ENCODE measurements at regions not wholly inside any gene's neighbourhood (a gene's known extent, or its start where the extent isn't known, plus 50 kb on each side); places are given as distances from the start of the nearest gene placed in this dataset.
"Not testable (repeated sequence)": the region's sequence is repeated elsewhere in the genome, so short reads cannot be mapped to it uniquely, and the experiment has no call there.

GRCh38 chr21:15472108-15473040 lies 257.4 kb upstream of the USP25 start:
- H3K4me1 ChIP-seq (ENCODE audit: insufficient read depth): no peaks in the 10 kb centered on the region

DNA sequence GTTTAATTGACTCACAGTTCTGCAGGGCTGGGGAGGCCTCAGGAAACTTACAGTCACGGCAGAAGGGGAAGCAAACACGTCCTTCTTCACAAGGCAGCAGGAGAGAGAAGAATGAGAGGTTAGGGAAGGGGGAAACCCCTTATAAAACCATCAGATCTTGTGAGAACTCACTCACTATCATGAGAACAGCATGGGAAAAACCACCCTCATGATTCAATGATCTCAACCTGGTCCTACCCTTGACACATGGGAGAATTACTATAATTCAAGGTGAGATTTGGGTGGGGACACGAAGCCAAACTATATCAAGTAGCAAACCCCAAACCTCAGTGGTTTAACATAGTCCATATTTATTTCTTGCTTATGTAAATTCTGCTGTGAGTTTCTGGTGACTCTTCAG lies 252.0 kb upstream of the USP25 start:
- not testable (repeated sequence) for H3K4me2 ChIP-seq; H3K27me3 Mint-ChIP-seq (ENCODE audit: insufficient read depth, low read depth, poor library complexity); DNase-seq (ENCODE audit: low spot score); H3K27ac ChIP-seq (ENCODE audit: low read depth); H3K9me2 ChIP-seq (ENCODE audit: insufficient read depth); H2AFZ ChIP-seq; H3K27ac Mint-ChIP-seq; H3K79me2 ChIP-seq (replicated peaks; ENCODE audit: insufficient read depth); H3K4me1 Mint-ChIP-seq; H3K27me3 ChIP-seq (ENCODE audit: insufficient read depth); H3F3A ChIP-seq (replicated peaks; ENCODE audit: low read depth); H3K4me1 ChIP-seq (ENCODE audit: insufficient read depth); ATAC-seq; H3K9me3 Mint-ChIP-seq; H4K20me1 ChIP-seq (replicated peaks; ENCODE audit: insufficient read depth); H3K36me3 Mint-ChIP-seq (ENCODE audit: low read depth); H3K4me3 ChIP-seq; H3K4me3 Mint-ChIP-seq; H3K36me3 ChIP-seq (ENCODE audit: insufficient read depth)

More at GRCh38 chr21:15472108-15473040, 257.4 kb upstream of the USP25 start:
- no peaks in the 10 kb centered on the region for H3K27me3 ChIP-seq (ENCODE audit: insufficient read depth)
- peaks cover 5% of the 10 kb centered on the region; the same call in 1 of the 2 replicates for H3K9me2 ChIP-seq (ENCODE audit: insufficient read depth)
- TF ChIP-seq CREB1 (CRISPR knock-in tag; IDR thresholded peaks at IDR 0.05; ENCODE audit: low read depth): no peak
- no peak for ATAC-seq
- no peak overlapping the region for H3K4me2 ChIP-seq
- Mint-ChIP-seq H3K4me3 (no peak overlapping the region), H3K9me3 (no peaks in the 10 kb centered on the region), H3K27ac (no peak overlapping the region), H3K27me3 (ENCODE audit: insufficient read depth, low read depth, poor library complexity) (no peaks in the 10 kb centered on the region), H3K4me1 (no peaks in the 10 kb centered on the region; the same call in 2 of the 3 replicates), H3K36me3 (ENCODE audit: low read depth) (no peaks in the 10 kb centered on the region)
- no peak overlapping the region for H2AFZ ChIP-seq
- no peaks in the 10 kb centered on the region for H3F3A ChIP-seq (replicated peaks; ENCODE audit: low read depth)
- H3K4me3 ChIP-seq: no peak overlapping the region
- no peaks in the 10 kb centered on the region for H3K36me3 ChIP-seq (ENCODE audit: insufficient read depth)
- no peaks in the 10 kb centered on the region for H4K20me1 ChIP-seq (replicated peaks; ENCODE audit: insufficient read depth)
- no peak for DNase-seq (ENCODE audit: low spot score)
- H3K27ac ChIP-seq (ENCODE audit: low read depth): no peak overlapping the region
- no peaks in the 10 kb centered on the region for H3K79me2 ChIP-seq (replicated peaks; ENCODE audit: insufficient read depth)

DNA sequence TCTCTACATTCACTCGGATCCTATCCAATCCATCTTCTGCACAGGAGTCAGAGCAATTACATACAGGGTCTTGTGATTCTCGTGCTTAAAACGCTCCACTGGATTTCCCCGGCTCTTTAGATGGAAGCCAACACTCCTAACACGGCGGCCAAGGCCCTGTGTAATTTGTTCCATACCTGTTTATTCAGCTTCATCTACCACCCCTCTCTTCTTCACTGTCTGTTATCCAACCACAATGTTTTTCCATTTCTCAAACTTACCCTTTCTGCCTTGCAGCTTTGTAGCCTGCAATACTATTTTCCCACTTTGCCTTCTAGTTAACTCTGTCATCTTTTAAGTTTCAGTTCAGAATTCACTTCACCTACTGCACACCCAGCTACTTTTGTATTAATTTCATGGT lies 249.6 kb upstream of the USP25 start:
- no peak overlapping the region for H2AFZ ChIP-seq
- H3K4me2 ChIP-seq: no peak overlapping the region
- Mint-ChIP-seq H3K36me3 (ENCODE audit: low read depth) (peaks cover 2% of the 10 kb centered on the region; the same call in 1 of the 3 replicates), H3K9me3 (no peaks in the 10 kb centered on the region), H3K4me1 (no peaks in the 10 kb centered on the region; the same call in 1 of the 3 replicates), H3K27ac (no peak overlapping the region; the same call in 1 of the 2 replicates), H3K27me3 (ENCODE audit: insufficient read depth, low read depth, poor library complexity) (no peaks in the 10 kb centered on the region), H3K4me3 (no peak overlapping the region)
- H3K36me3 ChIP-seq (ENCODE audit: insufficient read depth): no peaks in the 10 kb centered on the region
- no peaks in the 10 kb centered on the region for H3K4me1 ChIP-seq (ENCODE audit: insufficient read depth)
- H3K27me3 ChIP-seq (ENCODE audit: insufficient read depth): no peaks in the 10 kb centered on the region
- no peak for ATAC-seq
- no peak overlapping the region for H3K4me3 ChIP-seq
- H3K9me2 ChIP-seq (ENCODE audit: insufficient read depth): no peaks in the 10 kb centered on the region
- no peak for DNase-seq (ENCODE audit: low spot score)
- H3F3A ChIP-seq (replicated peaks; ENCODE audit: low read depth): no peaks in the 10 kb centered on the region
- no peak for TF ChIP-seq ZNF114 (CRISPR knock-in tag; IDR thresholded peaks at IDR 0.05)
- TF ChIP-seq, protein P1, sequence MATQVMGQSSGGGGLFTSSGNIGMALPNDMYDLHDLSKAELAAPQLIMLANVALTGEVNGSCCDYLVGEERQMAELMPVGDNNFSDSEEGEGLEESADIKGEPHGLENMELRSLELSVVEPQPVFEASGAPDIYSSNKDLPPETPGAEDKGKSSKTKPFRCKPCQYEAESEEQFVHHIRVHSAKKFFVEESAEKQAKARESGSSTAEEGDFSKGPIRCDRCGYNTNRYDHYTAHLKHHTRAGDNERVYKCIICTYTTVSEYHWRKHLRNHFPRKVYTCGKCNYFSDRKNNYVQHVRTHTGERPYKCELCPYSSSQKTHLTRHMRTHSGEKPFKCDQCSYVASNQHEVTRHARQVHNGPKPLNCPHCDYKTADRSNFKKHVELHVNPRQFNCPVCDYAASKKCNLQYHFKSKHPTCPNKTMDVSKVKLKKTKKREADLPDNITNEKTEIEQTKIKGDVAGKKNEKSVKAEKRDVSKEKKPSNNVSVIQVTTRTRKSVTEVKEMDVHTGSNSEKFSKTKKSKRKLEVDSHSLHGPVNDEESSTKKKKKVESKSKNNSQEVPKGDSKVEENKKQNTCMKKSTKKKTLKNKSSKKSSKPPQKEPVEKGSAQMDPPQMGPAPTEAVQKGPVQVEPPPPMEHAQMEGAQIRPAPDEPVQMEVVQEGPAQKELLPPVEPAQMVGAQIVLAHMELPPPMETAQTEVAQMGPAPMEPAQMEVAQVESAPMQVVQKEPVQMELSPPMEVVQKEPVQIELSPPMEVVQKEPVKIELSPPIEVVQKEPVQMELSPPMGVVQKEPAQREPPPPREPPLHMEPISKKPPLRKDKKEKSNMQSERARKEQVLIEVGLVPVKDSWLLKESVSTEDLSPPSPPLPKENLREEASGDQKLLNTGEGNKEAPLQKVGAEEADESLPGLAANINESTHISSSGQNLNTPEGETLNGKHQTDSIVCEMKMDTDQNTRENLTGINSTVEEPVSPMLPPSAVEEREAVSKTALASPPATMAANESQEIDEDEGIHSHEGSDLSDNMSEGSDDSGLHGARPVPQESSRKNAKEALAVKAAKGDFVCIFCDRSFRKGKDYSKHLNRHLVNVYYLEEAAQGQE (IDR thresholded peaks at IDR 0.05; ENCODE audit: unreplicated experiment): no peak
- TF ChIP-seq, protein P2, sequence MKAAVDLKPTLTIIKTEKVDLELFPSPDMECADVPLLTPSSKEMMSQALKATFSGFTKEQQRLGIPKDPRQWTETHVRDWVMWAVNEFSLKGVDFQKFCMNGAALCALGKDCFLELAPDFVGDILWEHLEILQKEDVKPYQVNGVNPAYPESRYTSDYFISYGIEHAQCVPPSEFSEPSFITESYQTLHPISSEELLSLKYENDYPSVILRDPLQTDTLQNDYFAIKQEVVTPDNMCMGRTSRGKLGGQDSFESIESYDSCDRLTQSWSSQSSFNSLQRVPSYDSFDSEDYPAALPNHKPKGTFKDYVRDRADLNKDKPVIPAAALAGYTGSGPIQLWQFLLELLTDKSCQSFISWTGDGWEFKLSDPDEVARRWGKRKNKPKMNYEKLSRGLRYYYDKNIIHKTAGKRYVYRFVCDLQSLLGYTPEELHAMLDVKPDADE (IDR thresholded peaks at IDR 0.05): no peak
- H4K20me1 ChIP-seq (replicated peaks; ENCODE audit: insufficient read depth): no peaks in the 10 kb centered on the region
- no peak overlapping the region for H3K27ac ChIP-seq (ENCODE audit: low read depth)
- H3K79me2 ChIP-seq (replicated peaks; ENCODE audit: insufficient read depth): no peaks in the 10 kb centered on the region

Measured in GM23338 (cell line).